GM13977 (cell line): ENCODE measurements at regions not wholly inside any gene's neighbourhood (a gene's known extent, or its start where the extent isn't known, plus 50 kb on each side); places are given as distances from the start of the nearest gene placed in this dataset.

Experiments
- DNase-seq: peaks from one replicate; pipeline ENCODE4 v3.0.0; 2012; ENCODE audit warnings: low spot score
- in situ Hi-C: fragments of 300-500 bp; cut with MboI; formaldehyde crosslinking; loops from one replicate; pipeline ENCODE4 v1.12.0; 2022; ENCODE audit warnings: low sequenced_read_pairs, low pct_unique_long_range_greater_than_20kb, mixed read lengths, inconsistent platforms; ENCODE audit not compliant: unreplicated experiment
- TF ChIP-seq, protein P1 (sequence below): IDR thresholded peaks from 2 replicates; pipeline ENCODE4 v1.5.1; 2012; ENCODE audit warnings: mild to moderate bottlenecking, control low read depth; ENCODE audit not compliant: insufficient read depth; ENCODE audit errors: extremely low read depth, missing control alignments

DNA sequence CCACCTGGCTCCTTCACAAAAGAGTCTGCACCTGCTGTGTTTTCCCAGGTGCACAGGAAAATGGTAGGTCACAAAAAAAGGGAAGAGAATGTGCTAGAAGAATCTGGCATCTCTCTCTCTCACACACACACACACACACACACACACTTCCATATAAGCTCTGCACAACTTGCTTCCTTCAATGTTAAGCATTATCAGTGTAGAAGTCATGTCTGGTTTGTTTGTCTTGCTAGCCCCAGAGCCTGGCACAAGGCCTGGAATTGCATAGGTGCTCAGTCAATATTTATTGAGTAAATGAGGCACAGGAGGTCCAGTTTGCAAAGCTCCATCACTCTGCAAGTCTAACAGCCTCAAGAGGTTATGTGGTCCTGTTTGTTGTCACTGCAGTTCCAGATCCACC is 867.3 kb upstream of the AUTS2 start:
- DNase-seq: no peak
- in situ Hi-C loops: no loop called here

DNA sequence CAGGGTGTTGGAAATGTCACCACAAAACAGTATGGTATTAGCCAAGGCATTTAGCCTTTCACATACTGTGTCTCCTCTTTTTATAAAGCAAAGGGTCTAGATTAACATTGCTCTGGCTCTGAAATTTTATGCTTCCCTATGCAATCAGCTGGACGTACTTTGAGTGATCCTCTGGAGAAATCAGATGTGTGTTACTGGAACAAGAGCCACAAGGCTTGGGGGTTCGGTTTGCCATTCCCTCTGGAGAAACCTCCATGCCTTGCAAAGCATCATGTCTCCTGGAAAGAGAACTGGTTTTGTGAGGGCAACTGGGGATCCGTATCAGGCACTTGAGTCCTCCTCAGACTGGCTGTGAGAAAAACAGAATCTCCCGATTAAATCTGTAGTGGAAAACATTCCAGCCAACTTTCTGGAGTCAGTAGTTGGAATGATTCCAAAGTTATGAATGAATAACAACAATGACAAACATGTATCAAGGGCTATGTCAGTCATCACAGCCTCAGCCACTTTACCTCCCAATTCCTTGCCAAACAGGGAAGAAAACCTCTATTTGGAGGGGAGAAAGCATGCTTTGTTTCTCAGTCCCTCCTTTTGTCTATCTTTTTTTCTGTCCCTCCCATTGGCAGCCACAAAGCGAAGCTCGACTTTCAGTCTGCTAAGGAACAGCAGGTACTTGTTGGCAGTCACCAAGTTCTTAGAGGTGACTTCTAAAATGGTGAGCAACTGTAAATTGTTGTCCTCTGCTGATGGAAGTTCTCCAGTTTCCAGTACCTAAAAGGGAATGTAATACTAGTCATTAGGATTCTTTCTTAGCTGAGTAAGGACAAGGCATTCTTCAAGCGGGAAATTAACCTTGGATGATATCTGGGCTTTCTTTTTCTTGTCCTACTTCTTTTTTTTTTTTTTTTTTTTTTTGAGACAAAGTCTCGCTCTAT is 864.8 kb upstream of the AUTS2 start:
- no peak for DNase-seq
- in situ Hi-C loops: no loop called here
- TF ChIP-seq, protein P1, sequence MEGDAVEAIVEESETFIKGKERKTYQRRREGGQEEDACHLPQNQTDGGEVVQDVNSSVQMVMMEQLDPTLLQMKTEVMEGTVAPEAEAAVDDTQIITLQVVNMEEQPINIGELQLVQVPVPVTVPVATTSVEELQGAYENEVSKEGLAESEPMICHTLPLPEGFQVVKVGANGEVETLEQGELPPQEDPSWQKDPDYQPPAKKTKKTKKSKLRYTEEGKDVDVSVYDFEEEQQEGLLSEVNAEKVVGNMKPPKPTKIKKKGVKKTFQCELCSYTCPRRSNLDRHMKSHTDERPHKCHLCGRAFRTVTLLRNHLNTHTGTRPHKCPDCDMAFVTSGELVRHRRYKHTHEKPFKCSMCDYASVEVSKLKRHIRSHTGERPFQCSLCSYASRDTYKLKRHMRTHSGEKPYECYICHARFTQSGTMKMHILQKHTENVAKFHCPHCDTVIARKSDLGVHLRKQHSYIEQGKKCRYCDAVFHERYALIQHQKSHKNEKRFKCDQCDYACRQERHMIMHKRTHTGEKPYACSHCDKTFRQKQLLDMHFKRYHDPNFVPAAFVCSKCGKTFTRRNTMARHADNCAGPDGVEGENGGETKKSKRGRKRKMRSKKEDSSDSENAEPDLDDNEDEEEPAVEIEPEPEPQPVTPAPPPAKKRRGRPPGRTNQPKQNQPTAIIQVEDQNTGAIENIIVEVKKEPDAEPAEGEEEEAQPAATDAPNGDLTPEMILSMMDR: no peak

More for the DNA sequence above, 867.3 kb upstream of the AUTS2 start:
- TF ChIP-seq, protein P1: no peak

DNA sequence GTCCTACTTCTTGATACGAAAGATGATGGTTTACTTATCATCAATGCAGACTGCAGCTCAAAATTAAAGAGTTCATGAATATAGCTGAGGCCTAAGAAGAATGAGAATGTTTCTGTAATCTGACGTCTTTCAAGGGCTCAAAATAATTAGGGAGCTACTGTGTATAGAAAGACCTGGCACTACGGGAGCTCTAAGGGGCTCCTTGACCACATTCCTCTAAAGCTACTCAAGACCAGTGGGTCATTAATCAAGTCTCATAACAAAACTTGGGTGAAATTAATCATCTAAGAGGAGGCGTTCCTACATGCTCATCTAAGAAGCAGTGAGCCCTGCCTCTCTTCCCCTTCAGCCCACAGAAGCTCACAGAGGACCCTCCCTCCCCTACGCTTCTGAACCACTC is 863.8 kb upstream of the AUTS2 start:
- TF ChIP-seq, protein P1: no peak
- no peak for DNase-seq
- in situ Hi-C loops: no loop called here

DNA sequence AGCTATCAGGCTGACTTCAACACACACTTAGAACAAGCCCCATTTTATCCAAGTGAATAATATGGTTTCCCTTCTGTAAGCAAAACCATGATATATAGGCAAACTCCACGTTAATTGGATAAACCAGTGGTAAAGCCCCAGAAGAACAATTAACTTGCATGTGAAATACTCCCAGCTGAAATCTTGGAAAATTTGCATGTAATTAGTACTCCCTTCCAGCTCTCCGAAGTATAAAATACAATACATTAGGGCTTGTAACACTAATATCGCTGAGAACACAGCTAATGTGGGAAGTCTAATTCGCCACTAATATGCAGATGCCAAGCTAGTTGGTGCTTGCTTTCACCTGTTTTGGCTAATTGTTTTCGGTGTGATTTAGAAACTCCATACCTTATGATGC is 859.0 kb upstream of the AUTS2 start:
- DNase-seq: no peak
- in situ Hi-C loops: no loop called here
- TF ChIP-seq, protein P1: no peak

DNA sequence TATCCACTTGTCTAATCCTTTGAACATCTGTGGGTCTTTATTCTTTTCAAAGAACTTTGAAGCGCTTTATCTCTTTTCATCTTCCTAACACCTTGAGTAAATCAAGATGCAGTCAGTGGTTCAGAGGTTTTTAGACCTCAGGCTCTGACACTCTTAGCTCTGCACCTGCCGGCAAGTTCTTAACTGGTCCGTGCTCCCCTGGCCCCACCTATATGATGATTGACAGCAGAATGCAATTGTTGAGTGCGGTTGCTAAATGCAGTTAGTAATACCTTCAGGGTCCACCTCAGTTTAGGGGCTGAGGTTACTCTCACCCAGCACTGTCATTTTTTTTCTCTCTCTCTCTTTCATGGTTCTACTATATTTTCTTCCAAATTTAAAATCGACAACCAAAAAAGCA is 854.2 kb upstream of the AUTS2 start:
- in situ Hi-C loops: no loop called here
- TF ChIP-seq, protein P1: no peak

DNA sequence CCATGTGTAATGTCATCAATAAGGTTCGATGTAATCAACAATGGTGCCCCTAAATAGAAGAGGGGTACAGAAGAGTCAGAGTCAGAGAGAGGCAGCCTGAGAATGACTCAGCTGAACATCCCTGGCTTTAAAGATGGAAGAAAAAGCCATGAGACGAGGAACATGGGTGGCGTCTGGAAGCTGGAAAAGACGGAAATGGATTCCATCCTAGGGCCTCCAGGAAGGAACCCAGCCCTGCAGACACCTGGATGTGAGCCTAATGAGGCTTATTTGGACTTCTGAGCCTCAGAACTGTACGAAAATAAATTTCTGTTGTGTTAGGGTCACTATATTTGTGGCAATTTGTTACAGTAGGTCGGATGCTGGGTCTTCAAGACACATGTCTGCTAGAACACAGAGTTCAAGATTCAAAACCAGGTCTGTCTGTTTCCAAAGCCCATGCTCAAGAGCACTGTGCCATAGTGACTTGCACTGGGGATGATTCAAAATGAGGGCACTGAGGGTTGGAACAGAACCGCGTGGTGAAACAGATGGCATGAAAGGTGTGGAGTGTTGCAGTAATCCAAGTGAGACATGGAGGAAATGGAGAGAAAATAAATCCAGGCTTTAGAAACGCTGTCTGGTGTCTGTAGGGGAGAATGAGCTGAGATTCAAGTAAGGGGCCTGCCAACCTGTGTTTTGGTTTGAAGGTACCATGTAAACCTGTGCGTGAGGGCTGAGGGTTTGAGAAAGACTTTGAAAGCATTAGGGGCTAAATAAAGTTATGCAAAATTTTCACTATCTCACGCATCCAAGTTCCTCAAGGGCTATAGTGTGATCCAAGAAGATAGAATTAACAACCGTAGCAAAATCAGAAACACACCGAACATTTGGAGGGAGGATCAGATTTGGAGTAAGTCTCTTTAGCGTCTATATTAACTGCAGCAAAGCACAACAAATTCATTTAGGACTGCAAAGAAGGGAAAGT is 849.1 kb upstream of the AUTS2 start:
- in situ Hi-C loops: no loop called here
- TF ChIP-seq, protein P1: no peak
- no peak for DNase-seq

More for the DNA sequence above, 854.2 kb upstream of the AUTS2 start:
- no peak for DNase-seq
